ENCODE measurements at regions not wholly inside any gene's neighbourhood (a gene's known extent, or its start where the extent isn't known, plus 50 kb on each side); places are given as distances from the start of the nearest gene placed in this dataset.

GRCh38 chr1:53378061-53378460 is 50.2 kb upstream of the LRP8 start:
- no peak for DNase-seq

- no peak for DNase-seq
Observed at GRCh38 chr1:53378932-53379661, 51.2 kb upstream of the LRP8 start.

GRCh38 chr1:53379662-53380002 is 51.8 kb upstream of the LRP8 start:
- no peak for DNase-seq

- no peak for DNase-seq
Observed at GRCh38 chr1:53380296-53380695, 52.4 kb upstream of the LRP8 start.

- no peak for DNase-seq
Observed at GRCh38 chr1:53381790-53382401, 54.0 kb upstream of the LRP8 start.

DNA sequence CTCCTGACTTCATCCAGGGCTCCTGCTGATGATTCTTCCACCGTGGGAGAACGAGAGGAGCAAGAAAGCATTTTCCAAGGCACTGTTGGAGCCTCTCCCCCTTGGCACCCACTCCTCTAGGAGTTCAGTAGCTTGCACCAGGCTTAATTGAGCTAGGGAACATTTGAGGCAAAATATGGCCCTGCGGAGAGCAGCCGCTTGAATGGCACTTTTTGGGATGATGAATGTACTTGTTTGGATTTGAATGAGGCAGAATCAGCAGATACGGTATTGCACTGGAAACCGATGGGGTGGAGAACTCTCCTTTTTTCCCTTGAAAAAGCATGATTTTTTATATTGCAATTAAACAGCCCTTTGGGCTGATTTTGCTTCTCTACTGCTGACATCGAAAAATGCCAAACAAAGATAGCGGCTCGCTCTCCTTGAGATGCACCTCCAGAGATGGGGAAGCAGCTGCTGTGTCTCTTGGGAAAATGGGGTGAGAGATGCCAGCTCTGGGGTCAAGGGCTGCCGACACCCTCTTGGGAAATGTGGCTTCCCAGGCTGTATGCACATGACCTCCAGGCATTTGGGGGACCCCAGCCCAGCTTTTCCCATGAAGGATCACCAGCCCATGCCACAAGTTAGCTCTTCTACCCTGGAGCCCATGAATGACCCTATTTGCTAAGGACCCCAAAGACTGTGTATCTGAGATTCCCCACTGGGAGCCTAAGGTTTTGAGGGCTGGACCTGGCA is 55.4 kb upstream of the LRP8 start:
- no peak for DNase-seq

- DNase-seq, result no peak
Observed at GRCh38 chr1:53384796-53385195, 56.9 kb upstream of the LRP8 start.

DNA sequence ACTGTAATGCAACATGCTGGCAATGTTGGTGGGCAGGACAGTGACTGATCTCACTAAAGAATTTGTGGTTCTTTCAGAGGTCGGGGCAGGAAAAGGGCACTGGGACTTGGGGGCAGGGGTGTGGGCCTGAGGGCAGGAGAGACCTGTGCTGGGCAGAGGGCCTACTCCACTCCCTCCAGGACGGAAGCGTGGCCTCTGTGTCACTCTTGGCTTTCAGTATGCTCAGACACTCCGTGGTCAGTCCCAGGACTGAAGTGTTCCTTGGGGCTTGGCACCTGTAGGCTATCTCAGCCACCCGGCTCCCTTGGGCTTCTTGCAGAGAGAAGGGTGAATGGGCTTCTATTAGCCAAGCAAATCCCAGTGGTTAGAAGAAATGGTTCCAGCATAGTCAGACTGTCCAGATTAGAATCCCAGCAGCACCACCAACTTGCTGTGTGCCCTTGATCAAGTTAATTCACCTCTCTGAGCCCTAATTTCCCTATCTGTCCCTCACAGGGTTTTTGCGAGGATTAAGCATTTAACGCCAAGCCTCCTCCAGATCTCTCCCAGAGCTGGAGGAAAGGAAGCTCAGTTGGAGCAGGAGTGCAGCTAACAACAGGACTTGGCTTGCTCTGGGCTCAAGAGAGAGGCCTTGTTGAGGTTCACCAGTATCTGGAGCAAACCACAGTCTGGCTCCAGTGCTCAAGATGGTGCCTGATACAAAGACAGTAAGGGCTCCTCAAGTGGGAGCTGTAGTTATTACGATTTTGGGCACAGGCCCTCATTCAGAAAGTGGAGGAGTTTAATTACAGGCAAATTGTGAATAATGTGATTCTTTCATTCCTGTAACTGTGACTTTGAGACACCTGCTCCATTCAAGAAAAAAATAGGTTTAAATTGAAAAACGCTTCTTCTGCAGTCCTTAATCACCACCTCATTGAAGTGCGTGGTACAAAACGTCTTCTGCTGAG is 57.7 kb upstream of the LRP8 start:
- DNase-seq, result no peak

- no peak for DNase-seq
Observed at GRCh38 chr1:53388963-53389362, 61.1 kb upstream of the LRP8 start.

- no peak for DNase-seq
Observed at GRCh38 chr1:53390261-53390660, 62.4 kb upstream of the LRP8 start.

- no peak for DNase-seq
Observed at GRCh38 chr1:53390736-53391135, 62.9 kb upstream of the LRP8 start.

GRCh38 chr1:53391296-53391695 is 63.4 kb upstream of the LRP8 start:
- DNase-seq, result no peak

- no peak for DNase-seq
Observed at GRCh38 chr1:53391982-53392381, 64.1 kb upstream of the LRP8 start.

DNA sequence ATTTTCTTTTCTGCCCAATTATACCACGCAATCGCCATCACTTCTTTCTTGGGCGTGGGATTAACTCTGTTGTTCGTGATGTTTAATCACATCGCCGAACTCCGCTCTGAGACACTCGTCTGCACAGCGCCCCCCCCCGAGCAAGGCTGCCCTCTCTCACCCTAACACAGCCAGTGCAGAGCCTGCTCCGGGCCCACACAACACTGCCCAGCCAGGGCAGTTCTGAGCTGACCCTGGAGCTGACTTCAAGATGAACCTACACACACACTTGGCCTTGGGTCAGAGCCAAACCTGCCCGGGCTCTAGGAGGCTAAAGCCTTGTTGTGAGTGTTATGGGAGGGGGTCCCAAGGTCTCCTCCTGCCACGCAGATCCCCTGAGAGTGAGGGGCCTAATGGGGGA is 64.6 kb upstream of the LRP8 start:
- no peak for DNase-seq

DNA sequence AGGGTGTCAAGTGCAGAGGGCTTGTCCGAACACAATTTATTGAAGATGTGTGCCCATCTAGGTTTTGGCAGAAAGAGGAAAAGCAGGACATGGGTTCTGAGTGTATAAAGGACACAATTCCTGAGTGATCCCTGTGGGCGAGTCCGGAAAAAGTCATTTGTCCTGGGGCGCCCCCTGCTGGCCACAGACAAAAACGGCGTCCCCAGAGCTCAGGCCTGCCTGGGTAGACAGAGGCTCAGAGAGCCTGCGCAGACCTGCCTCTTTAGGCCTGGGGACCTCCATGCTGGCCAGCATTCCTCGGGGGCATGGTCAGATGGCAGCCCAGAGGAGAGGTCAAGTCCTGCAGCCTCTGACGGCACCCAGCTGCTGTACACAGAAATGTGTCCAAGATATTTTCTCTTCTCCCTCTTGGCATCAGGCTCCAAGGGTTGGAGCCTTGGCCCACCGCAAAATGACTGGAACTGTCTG is 65.5 kb upstream of the LRP8 start:
- DNase-seq, result peak; percentile 50

- DNase-seq, result no peak
Observed at GRCh38 chr1:53394306-53394705, 64.9 kb upstream of the DMRTB1 start.

- peak; percentile 17 for DNase-seq
Observed at GRCh38 chr1:53395671-53396215, 63.5 kb upstream of the DMRTB1 start.

- DNase-seq, result no peak
Observed at GRCh38 chr1:53396573-53397268, 62.5 kb upstream of the DMRTB1 start.

GRCh38 chr1:53398091-53398490 is 61.1 kb upstream of the DMRTB1 start:
- no peak for DNase-seq

- no peak for DNase-seq
Observed at GRCh38 chr1:53398576-53399365, 60.4 kb upstream of the DMRTB1 start.

Measured in NCI-H1092 (cell line).